Stomach (tissue), 4 donors: ENCODE measurements at regions not wholly inside any gene's neighbourhood (a gene's known extent, or its start where the extent isn't known, plus 50 kb on each side); places are given as distances from the start of the nearest gene placed in this dataset.
"Not testable (repeated sequence)": the region's sequence is repeated elsewhere in the genome, so short reads cannot be mapped to it uniquely, and the experiment has no call there.

Source experiments
- EP300 ChIP-seq: sonication (generic); formaldehyde crosslinking; IDR thresholded peaks from one replicate; pipeline ENCODE4 v1.6.1; 2017; ENCODE audit warnings: antibody characterized with exemption
- POLR2A ChIP-seq, 4 donors: fragments of 450-650 bp; IDR thresholded peaks; one replicate each; pipeline ENCODE4 v1.6.1; 2016; ENCODE audit warnings: antibody characterized with exemption in 4 of 4, control low read depth in 2 of 4, mild to moderate bottlenecking in 1 of 4, moderate library complexity in 1 of 4
- POLR2AphosphoS5 ChIP-seq, 3 donors: sonication (generic); formaldehyde crosslinking; IDR thresholded peaks; one replicate each; pipeline ENCODE4 v1.6.1; 2016; ENCODE audit warnings: antibody characterized with exemption in 3 of 3
- TF ChIP-seq, protein P1 (sequence below), 7 experiments: fragments of 450-650 bp in 4 of 7; fragments of 200-600 bp in 3 of 7; sonication (generic) in 3 of 7; IDR thresholded peaks; one replicate each; pipeline ENCODE4 v1.5.1; 2016 to 2019; ENCODE audit warnings: antibody characterized with exemption in 7 of 7, control low read depth in 2 of 7, mild to moderate bottlenecking in 1 of 7

DNA sequence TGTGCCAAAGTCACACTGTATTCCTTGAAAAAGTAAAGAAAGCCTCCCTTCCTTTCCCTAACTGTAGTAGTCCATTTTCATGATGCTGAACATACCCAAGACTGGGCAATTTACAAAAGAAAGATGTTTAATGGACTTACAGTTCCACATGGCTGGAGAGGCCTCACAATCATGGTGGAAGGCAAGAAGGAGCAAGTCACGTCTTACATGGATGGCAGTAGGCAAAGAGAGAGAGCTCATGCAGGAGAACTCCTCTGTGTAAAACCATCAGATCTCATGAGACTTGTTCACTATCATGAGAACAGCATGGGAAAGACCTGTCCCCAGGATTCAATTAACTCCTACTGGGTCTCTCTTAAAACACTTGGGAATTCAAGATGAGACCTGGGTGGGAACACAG, 222.5 kb upstream of the NT5E start:
- TF ChIP-seq, protein P1, sequence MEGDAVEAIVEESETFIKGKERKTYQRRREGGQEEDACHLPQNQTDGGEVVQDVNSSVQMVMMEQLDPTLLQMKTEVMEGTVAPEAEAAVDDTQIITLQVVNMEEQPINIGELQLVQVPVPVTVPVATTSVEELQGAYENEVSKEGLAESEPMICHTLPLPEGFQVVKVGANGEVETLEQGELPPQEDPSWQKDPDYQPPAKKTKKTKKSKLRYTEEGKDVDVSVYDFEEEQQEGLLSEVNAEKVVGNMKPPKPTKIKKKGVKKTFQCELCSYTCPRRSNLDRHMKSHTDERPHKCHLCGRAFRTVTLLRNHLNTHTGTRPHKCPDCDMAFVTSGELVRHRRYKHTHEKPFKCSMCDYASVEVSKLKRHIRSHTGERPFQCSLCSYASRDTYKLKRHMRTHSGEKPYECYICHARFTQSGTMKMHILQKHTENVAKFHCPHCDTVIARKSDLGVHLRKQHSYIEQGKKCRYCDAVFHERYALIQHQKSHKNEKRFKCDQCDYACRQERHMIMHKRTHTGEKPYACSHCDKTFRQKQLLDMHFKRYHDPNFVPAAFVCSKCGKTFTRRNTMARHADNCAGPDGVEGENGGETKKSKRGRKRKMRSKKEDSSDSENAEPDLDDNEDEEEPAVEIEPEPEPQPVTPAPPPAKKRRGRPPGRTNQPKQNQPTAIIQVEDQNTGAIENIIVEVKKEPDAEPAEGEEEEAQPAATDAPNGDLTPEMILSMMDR (IDR thresholded peaks at IDR 0.05): not testable (repeated sequence)
- TF ChIP-seq POLR2AphosphoS5 (IDR thresholded peaks at IDR 0.05); EP300; POLR2A (IDR thresholded peaks at IDR 0.05): not testable (repeated sequence)
